ENCODE measurements at regions not wholly inside any gene's neighbourhood (a gene's known extent, or its start where the extent isn't known, plus 50 kb on each side); places are given as distances from the start of the nearest gene placed in this dataset.
"Not testable (repeated sequence)": the region's sequence is repeated elsewhere in the genome, so short reads cannot be mapped to it uniquely, and the experiment has no call there.

GRCh38 chr12:131362291-131363211, 348.3 kb upstream of the SFSWAP start:
- DNase-seq (no peak), ATAC-seq (no peak)
- no peak overlapping the region for H3K27ac ChIP-seq (ENCODE audit: low read length)
- H3K4me3 ChIP-seq (ENCODE audit: low read length) = no peak overlapping the region
- H3K9me3 ChIP-seq (ENCODE audit: control insufficient read depth, low read length) = no peaks in the 10 kb centered on the region
- intact Hi-C loops (cut with DNase I) = no loop called here
- no peaks in the 10 kb centered on the region for H3K27me3 ChIP-seq (ENCODE audit: control insufficient read depth, insufficient read depth)
- H3K4me1 ChIP-seq (ENCODE audit: control insufficient read depth, insufficient read depth, low read length) = no peaks in the 10 kb centered on the region
- WGBS = 76% methylated on average over 12 of the region's 12 CpGs

GRCh38 chr12:131363393-131363792, 347.5 kb upstream of the SFSWAP start:
- no peaks in the 10 kb centered on the region for H3K9me3 ChIP-seq (ENCODE audit: control insufficient read depth, low read length)
- intact Hi-C loops (cut with DNase I) = no loop called here
- no peak overlapping the region for H3K27ac ChIP-seq (ENCODE audit: low read length)
- ATAC-seq (no peak), DNase-seq (no peak)
- no peaks in the 10 kb centered on the region for H3K27me3 ChIP-seq (ENCODE audit: control insufficient read depth, insufficient read depth)
- WGBS = 86% methylated on average over 7 of the region's 7 CpGs
- no peaks in the 10 kb centered on the region for H3K4me1 ChIP-seq (ENCODE audit: control insufficient read depth, insufficient read depth, low read length)
- H3K4me3 ChIP-seq (ENCODE audit: low read length) = no peak overlapping the region

GRCh38 chr12:131363841-131364495, 346.9 kb upstream of the SFSWAP start:
- intact Hi-C loops (cut with DNase I) = no loop called here
- DNase-seq (no peak), ATAC-seq (no peak)
- no peak overlapping the region for H3K4me3 ChIP-seq (ENCODE audit: low read length)
- WGBS = 72% methylated on average over 14 of the region's 14 CpGs
- H3K9me3 ChIP-seq (ENCODE audit: control insufficient read depth, low read length) = no peaks in the 10 kb centered on the region
- H3K27ac ChIP-seq (ENCODE audit: low read length) = no peak overlapping the region
- H3K27me3 ChIP-seq (ENCODE audit: control insufficient read depth, insufficient read depth) = no peaks in the 10 kb centered on the region
- H3K4me1 ChIP-seq (ENCODE audit: control insufficient read depth, insufficient read depth, low read length) = no peaks in the 10 kb centered on the region

DNA sequence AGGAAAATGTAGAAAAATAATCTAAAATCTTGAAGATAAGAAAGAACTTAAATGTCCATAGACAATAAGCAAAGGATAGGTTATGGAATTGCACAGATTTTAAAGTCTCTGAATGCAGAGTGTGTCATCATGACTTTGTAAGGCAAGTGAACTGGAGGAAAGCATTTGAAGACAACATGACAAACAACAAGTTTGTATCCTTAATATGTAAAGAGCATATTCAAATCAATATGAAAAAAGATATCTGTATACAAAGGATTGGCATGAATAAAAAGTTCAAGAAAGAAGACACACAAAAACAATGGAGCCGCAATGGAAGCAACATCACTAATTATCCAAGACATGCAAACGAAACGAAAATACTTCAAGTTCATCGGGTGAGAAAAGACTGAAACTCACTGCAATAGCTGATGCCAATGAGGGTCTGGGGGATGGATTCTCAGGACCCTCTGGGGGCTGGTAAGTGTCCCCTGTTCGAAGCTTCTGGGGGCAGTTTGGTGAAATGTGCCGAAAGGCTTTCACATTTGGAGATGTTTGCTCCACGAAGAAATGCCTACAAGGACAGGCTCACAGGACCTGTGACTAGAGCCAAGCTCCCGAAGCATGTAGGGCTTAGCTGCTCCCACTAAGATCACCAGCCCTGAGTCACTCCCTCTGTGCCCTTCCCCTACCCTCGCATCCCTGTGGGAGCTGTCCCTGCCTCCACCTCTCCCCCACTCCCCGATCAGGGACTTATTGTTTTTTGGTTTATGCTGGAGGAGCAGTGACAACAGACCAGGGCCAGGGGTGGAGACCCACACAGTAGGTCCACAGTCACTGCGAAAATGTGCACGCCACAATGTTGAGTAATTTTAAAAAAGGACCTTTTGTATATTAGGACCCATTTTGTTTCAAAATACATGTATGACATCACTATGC, 345.7 kb upstream of the SFSWAP start:
- H3K27ac ChIP-seq (ENCODE audit: low read length) = no peak overlapping the region
- ATAC-seq = no peak
- no peaks in the 10 kb centered on the region for H3K4me1 ChIP-seq (ENCODE audit: control insufficient read depth, insufficient read depth, low read length)
- H3K4me3 ChIP-seq (ENCODE audit: low read length) = no peak overlapping the region
- 88% methylated on average over 12 of the region's 12 CpGs for WGBS
- H3K9me3 ChIP-seq (ENCODE audit: control insufficient read depth, low read length) = no peaks in the 10 kb centered on the region
- DNase-seq = no peak
- intact Hi-C loops (cut with DNase I) = no loop called here
- no peaks in the 10 kb centered on the region for H3K27me3 ChIP-seq (ENCODE audit: control insufficient read depth, insufficient read depth)

GRCh38 chr12:131365821-131366260, 345.0 kb upstream of the SFSWAP start:
- DNase-seq (no peak), ATAC-seq (no peak)
- Histone ChIP-seq H3K9me3 (ENCODE audit: control insufficient read depth, low read length) (no peaks in the 10 kb centered on the region), H3K4me3 (ENCODE audit: low read length) (no peak overlapping the region), H3K27me3 (ENCODE audit: control insufficient read depth, insufficient read depth) (no peaks in the 10 kb centered on the region), H3K27ac (ENCODE audit: low read length) (no peak overlapping the region), H3K4me1 (ENCODE audit: control insufficient read depth, insufficient read depth, low read length) (no peaks in the 10 kb centered on the region)
- intact Hi-C loops (cut with DNase I) = no loop called here
- 84% methylated on average over 15 of the region's 15 CpGs for WGBS

GRCh38 chr12:131366261-131366871, 344.5 kb upstream of the SFSWAP start:
- WGBS = 64% methylated on average over 11 of the region's 11 CpGs
- no peaks in the 10 kb centered on the region for H3K27me3 ChIP-seq (ENCODE audit: control insufficient read depth, insufficient read depth)
- no peak for ATAC-seq
- intact Hi-C loops (cut with DNase I) = no loop called here
- no peaks in the 10 kb centered on the region for H3K9me3 ChIP-seq (ENCODE audit: control insufficient read depth, low read length)
- H3K27ac ChIP-seq (ENCODE audit: low read length) = no peak overlapping the region
- H3K4me3 ChIP-seq (ENCODE audit: low read length) = no peak overlapping the region
- no peaks in the 10 kb centered on the region for H3K4me1 ChIP-seq (ENCODE audit: control insufficient read depth, insufficient read depth, low read length)
- DNase-seq = no peak

GRCh38 chr12:131367067-131367982, 343.6 kb upstream of the SFSWAP start:
- WGBS = 83% methylated on average over 27 of the region's 27 CpGs
- H3K27me3 ChIP-seq (ENCODE audit: control insufficient read depth, insufficient read depth); ATAC-seq; DNase-seq; H3K4me3 ChIP-seq (ENCODE audit: low read length); H3K27ac ChIP-seq (ENCODE audit: low read length); H3K4me1 ChIP-seq (ENCODE audit: control insufficient read depth, insufficient read depth, low read length); H3K9me3 ChIP-seq (ENCODE audit: control insufficient read depth, low read length); intact Hi-C loops (cut with DNase I): not testable (repeated sequence)

DNA sequence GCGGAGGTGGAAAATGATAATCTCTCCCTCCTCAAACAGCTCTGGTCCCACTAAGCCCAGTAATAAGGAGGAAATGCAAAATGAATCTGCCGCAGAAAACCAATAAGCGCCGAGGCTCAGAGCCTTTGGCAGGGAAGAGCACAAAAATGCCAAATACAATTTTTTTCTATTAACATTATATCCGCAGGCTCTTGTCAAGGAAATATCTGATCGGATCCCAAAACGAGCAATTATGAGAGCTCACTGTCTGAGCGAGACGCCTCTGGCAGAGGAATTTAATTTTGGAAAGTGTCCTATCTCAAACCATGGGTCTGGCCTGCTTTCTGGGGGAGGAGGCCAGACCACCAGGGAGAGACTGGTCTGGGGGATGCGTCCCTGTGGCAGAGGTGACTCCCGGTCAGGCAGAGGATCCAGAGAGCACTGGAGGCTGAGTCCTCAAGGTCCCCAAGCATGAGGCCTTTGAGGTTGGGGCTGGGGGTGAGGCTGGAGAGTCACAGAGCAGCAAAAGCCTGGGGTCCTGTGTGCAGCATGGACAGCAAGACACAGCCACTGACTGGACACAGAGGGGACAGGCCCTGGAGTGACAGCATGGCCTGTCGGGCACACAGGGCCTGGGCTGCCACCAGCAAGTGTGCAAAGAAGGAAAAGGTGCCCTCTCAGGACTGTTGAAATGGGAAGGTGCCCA, 342.8 kb upstream of the SFSWAP start:
- no peak overlapping the region for H3K4me3 ChIP-seq (ENCODE audit: low read length)
- no peaks in the 10 kb centered on the region for H3K4me1 ChIP-seq (ENCODE audit: control insufficient read depth, insufficient read depth, low read length)
- WGBS = 62% methylated on average over 12 of the region's 12 CpGs
- H3K27me3 ChIP-seq (ENCODE audit: control insufficient read depth, insufficient read depth) = no peaks in the 10 kb centered on the region
- H3K27ac ChIP-seq (ENCODE audit: low read length) = no peak overlapping the region
- intact Hi-C loops (cut with DNase I) = no loop called here
- DNase-seq (no peak), ATAC-seq (no peak)
- H3K9me3 ChIP-seq (ENCODE audit: control insufficient read depth, low read length) = no peaks in the 10 kb centered on the region

- H3K9me3 ChIP-seq (ENCODE audit: control insufficient read depth, low read length) = no peaks in the 10 kb centered on the region
- intact Hi-C loops (cut with DNase I) = no loop called here
- H3K4me3 ChIP-seq (ENCODE audit: low read length) = no peak overlapping the region
- 89% methylated on average over 5 of the region's 5 CpGs for WGBS
- no peak overlapping the region for H3K27ac ChIP-seq (ENCODE audit: low read length)
- DNase-seq (no peak), ATAC-seq (no peak)
- H3K27me3 ChIP-seq (ENCODE audit: control insufficient read depth, insufficient read depth) = no peaks in the 10 kb centered on the region
- H3K4me1 ChIP-seq (ENCODE audit: control insufficient read depth, insufficient read depth, low read length) = no peaks in the 10 kb centered on the region
Observed at GRCh38 chr12:131368668-131369071, 342.2 kb upstream of the SFSWAP start.
